ENCODE measurements at regions not wholly inside any gene's neighbourhood (a gene's known extent, or its start where the extent isn't known, plus 50 kb on each side); places are given as distances from the start of the nearest gene placed in this dataset.

DNA sequence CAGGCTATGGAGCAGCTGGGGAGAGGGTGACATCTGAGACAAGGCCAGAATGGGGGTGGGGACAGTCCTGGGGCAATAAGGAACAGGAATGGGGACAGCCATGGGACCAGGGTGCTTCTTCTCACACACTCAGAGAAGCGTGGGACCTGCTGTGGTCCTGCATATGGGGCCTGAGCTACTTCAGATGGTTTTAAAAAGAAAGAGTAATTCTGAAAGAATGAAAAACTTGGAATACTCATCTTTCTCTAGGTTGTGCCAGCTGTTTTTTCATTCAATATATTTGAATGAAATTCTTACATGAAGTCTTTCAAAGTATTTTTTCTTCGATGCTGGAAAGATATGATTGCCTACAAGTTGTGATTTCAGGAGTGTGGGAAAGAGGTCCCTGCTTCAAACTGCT, 227.5 kb upstream of the APCDD1 start:
- peak overlapping the region in 2 of 21 experiments; percentile 2 to 17 for H3K27ac ChIP-seq

GRCh38 chr18:10228326-10228725, 226.1 kb upstream of the APCDD1 start:
- Histone ChIP-seq H3K4me3 (no peak overlapping the region), H3K27ac (no peak overlapping the region)

More for the DNA sequence above, 227.5 kb upstream of the APCDD1 start:
- H3K4me3 ChIP-seq = no peak overlapping the region

DNA sequence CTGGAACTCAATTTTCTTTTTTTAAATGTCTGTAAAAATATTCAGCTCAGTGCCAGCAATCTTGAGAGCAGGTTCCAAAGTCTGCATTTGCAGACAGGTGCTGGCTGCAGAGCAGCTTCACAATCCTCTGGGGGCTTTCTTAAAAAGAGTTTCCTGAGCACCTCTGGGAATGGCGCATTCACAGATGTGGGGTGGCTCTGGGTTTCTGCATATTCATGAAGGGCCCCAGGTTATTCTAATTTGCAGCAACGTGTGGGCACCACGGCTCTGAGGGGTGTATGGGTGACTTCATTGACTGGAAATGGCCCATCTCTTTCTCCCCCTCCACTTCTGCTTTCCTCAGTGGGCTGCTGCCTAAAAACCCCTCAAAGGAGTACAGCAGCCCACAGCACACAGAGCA, 225.0 kb upstream of the APCDD1 start:
- Histone ChIP-seq H3K27ac (no peak overlapping the region), H3K4me3 (no peak overlapping the region)

GRCh38 chr18:10230072-10230471, 224.4 kb upstream of the APCDD1 start:
- Histone ChIP-seq H3K4me3 (no peak overlapping the region), H3K27ac (no peak overlapping the region)

DNA sequence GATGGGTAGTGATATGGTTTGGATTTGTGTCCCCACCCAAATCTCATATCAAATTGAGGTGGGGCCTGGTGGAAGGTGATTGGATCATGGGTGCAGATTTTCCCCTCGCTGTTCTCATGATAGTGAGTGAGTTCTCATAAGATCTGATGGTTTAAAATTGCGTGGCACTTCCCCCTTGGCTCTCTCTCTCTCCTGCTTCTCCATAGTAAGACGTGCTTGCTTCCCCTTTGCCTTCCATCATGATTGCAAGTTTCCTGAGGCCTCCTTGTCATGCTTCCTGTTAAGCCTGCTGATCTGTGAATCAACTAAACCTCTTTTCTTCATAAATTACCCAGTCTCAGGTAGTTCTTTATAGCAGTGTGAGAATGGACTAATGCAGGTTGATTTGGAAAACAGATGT, 223.2 kb upstream of the APCDD1 start:
- no peak overlapping the region for H3K4me3 ChIP-seq

GRCh38 chr18:10232062-10232461, 222.4 kb upstream of the APCDD1 start:
- Histone ChIP-seq H3K4me3 (no peak overlapping the region), H3K27ac (no peak overlapping the region)

More for the DNA sequence above, 223.2 kb upstream of the APCDD1 start:
- H3K27ac ChIP-seq = no peak overlapping the region

- Histone ChIP-seq H3K27ac (no peak overlapping the region), H3K4me3 (no peak overlapping the region)
Measured at GRCh38 chr18:10233082-10233875, 221.2 kb upstream of the APCDD1 start.

- Histone ChIP-seq H3K27ac (peak overlapping the region in 10 of 21 experiments; percentile 5 to 75 (median 36)), H3K4me3 (no peak overlapping the region)
Measured at GRCh38 chr18:10234281-10234680, 220.2 kb upstream of the APCDD1 start.

DNA sequence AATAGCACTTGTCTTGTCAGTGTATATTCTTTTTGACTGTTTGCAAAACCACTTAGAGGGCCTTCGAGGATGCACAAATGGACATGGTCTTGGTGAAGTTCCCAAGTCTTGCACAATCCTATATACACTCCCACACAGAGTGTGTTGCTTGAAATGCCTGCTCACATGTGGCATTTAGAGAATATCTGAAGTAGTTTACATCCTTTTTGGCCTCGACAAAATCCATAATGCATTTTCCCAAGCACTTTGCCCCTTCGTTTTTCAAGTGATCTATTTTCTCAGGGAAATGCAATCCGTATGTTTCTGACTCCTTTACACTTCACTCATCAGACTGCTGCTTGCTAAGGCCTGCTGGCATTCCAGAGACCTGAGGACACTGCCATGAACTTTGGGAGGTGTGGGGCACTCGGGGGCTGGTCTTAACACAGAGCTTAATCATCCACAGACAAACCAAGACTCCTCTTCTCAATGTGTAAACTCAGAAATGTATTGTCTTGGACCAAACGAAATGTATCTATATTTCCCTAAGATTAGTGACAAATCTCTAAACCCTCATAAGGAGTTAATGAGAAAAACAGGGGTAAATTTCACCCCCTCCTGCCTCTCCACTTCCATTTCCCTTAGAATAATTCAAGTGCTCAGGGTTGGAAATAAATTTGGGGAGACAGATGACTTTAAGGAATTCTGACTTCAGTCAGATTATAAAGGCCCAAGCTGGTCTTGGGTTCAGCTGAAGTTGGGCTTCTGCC, 219.3 kb upstream of the APCDD1 start:
- Histone ChIP-seq H3K4me3 (no peak overlapping the region), H3K27ac (peak overlapping the region in 9 of 21 experiments; percentile 4 to 75 (median 51))

- no peak overlapping the region for H3K4me3 ChIP-seq
- peak overlapping the region in 8 of 21 experiments; percentile 4 to 75 (median 53) for H3K27ac ChIP-seq
Measured at GRCh38 chr18:10235661-10235952, 218.8 kb upstream of the APCDD1 start.

GRCh38 chr18:10239103-10239502, 215.3 kb upstream of the APCDD1 start:
- Histone ChIP-seq H3K27ac (peak overlapping the region in 16 of 21 experiments; percentile 1 to 87 (median 54)), H3K4me3 (no peak overlapping the region)

DNA sequence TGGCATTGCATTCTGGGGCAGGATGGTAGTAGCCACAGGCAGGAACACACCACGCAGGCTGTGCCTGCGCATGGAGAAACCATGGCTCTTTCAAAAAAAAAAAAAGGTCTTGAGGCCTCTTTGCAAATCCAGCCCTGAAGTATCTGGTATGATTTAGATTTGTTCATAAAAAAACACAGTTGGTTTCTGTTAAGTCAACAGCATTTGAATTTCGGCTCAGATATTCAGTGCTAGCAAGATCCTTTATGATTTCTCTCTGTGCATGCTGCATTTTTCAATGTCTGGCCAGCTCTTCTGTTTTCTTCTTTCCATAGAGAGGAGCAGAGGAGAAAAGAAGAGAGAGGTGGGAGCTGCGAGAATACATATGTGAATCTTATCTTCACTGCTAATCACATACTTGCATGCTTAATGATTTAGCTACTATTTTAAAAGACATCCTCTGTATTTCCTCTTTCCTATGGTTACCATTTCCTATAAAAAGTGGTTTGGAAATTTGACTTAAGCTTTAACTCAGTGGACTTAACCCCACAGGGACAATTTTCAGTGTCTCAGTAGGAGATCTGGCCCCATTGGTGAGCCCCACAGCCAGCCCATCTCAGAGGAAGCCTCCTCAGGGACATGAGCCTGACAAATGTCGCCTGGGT, 214.3 kb upstream of the APCDD1 start:
- Histone ChIP-seq H3K4me3 (no peak overlapping the region), H3K27ac (peak overlapping the region in 13 of 21 experiments; percentile 1 to 87 (median 69))

- Histone ChIP-seq H3K27ac (peak overlapping the region in 2 of 21 experiments; percentile 72 to 87), H3K4me3 (no peak overlapping the region)
Measured at GRCh38 chr18:10240973-10241372, 213.5 kb upstream of the APCDD1 start.

DNA sequence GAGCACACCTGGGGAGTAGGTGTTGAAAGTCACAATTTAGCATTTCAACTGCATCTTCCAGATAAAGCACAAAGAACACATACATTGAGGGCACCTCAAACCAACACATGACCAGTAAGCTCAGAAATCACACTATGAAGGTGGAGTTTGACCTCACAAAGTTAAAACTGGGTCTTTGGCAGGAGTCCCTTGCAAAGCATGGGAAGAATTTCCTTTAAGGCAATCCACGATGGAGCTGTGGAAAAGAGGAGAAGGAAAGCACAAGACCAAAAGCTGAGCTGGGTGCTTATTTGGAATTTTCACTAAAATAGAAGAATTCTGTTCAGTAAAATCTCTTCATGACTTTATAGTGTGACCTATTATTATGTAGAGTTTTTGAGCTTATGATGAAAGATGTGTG, 212.9 kb upstream of the APCDD1 start:
- H3K27ac ChIP-seq = no peak overlapping the region
- H3K4me3 ChIP-seq = no peak overlapping the region

DNA sequence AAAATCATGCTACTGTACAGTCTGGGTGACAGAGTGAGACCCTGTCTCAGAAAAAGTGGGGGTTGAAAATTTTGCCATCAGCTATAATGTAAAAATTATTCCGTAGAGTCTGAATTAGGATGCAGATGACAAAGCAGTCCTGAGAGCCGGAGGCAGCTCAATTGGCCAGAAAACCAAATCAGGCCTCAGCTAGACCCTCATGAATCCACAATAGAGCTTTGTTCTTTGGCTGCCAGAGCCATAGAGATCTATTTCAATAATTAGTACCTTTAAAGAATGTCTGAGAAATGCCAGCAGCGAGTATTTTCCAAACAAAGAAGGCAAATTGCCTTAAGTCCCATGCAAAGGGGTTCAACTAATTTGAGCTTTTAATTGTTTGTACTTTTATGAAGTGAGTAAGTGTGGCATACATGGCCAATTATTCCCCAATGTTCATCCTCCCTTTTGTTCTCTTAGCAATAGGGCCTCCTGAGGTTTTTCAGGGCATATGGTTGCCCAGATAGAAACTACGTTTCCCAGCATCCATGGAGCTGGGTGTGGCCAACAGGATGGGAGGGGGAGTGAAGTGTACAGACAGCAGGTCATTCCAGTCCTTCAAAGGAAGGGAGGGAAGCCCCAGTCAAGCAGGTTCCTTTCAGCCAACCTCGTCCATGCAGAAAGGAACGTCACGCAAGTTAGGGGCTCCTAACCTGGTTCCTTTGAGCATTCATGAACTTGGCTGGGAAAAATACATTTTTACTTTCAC, 211.3 kb upstream of the APCDD1 start:
- Histone ChIP-seq H3K4me3 (no peak overlapping the region), H3K27ac (no peak overlapping the region)

GRCh38 chr18:10244341-10244740, 210.1 kb upstream of the APCDD1 start:
- H3K4me3 ChIP-seq = no peak overlapping the region
- no peak overlapping the region for H3K27ac ChIP-seq

DNA sequence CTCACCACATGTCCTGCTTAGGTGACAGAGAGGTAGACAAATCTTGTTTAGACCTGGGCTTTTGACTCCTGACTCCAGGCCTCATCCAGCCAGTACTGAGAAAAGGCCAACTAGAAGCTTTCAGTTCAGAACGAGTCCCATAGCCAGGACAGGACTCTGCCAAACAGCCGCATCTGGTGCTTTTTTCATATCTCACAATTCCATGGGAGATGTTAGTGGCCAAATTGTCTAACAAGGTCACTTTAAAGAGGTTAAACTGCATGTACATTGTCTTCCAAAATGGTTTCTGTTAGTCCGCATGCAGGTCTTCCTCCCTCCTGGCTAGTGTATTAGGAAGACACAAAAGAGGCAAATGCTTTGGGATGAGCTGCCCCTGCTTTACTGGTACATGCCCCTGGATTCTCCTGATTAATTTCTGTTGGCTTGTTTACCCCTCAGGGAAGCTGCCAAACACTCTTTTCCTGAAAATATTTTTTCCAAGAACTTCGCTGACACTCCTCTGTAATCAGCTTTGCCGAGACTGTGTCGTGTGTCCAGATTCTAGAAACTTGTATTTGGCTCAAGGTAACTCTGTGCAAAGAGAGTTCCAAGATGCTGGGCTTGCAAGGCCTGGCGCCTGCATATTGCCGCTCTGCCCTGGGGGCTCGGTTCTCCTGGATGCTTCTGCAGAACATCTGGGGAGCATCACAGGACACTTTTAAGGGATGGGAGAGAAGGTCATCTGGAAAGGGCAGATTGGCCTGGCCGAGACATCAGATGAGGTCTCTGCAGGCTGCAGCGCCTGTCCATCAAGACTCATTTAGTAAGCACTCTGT, 209.2 kb upstream of the APCDD1 start:
- peak overlapping the region in 1 of 21 experiments; percentile 11 for H3K27ac ChIP-seq
- H3K4me3 ChIP-seq = no peak overlapping the region

- H3K4me3 ChIP-seq = no peak overlapping the region
- H3K27ac ChIP-seq = peak overlapping the region in 1 of 21 experiments; percentile 11
Measured at GRCh38 chr18:10245846-10246175, 208.6 kb upstream of the APCDD1 start.

DNA sequence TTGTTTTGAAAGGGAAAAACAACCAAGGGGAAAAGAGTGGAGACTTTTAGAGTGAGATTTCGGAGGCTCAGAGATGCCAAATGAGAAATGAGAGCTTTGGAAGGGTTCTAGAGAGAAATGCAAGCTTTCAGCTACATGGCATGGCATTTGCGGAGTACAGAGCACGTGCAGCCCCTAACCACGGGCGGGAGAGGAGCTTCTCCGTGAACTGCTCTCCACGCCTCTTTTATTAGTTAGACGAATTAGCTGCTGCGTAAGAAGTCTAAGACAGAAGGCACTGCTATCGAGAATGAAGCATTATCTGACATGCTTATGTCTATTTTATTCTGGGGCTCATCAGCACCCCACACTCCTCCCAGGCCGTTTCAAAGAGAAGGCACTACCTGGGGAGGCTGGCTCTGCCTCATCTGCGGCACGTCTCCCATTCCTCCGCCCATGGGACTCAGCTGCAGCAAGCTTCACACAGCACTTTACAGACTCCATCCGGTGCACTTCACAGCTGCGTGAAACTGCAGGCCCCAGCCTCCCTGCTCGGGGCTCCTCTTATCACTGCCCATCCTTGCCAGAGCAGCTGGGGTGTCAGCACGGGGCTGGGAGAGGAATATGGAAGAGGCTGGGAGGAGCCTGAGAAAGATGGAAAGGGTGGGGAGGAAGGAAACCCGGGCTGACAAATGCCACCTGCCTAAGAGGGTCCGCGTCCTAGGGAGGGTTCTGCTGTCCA, 207.3 kb upstream of the APCDD1 start:
- Histone ChIP-seq H3K27ac (no peak overlapping the region), H3K4me3 (no peak overlapping the region)
